GM12878 (cell line): ENCODE measurements at regions not wholly inside any gene's neighbourhood (a gene's known extent, or its start where the extent isn't known, plus 50 kb on each side); places are given as distances from the start of the nearest gene placed in this dataset.

ENCODE experiments used
- ATAC-seq: fragments of 200-7000 bp; cut with Tn5 transposase; 3 replicates; pipeline ENCODE4 v1.9.1; 2020; ENCODE audit warnings: mild to moderate bottlenecking, moderate library complexity
- BruUV-seq: library from RNA; stranded (reverse); fragments of 400-500 nt; replicated peaks from 2 replicates; lab custom pipeline; 2021; lab: Mats Ljungman, UMichigan
- CTCF ChIA-PET: fragments of 300-600 bp; sonication (Branson Sonifier 250); formaldehyde crosslinking; extraction: SDS; loops from one replicate; lab custom pipeline; 2021; ENCODE audit warnings: inconsistent platforms; lab: Yijun Ruan, JAX
- POLR2A ChIA-PET: fragments of 350-600 bp; formaldehyde crosslinking; extraction: SDS; loops from one replicate; lab custom pipeline; 2021; ENCODE audit warnings: inconsistent platforms; lab: Charles Lee
- RAD21 ChIA-PET: fragments of 300-600 bp; sonication (Branson Sonifier 250); formaldehyde crosslinking; loops from one replicate; lab custom pipeline; 2023; ENCODE audit warnings: antibody characterized with exemption; ENCODE audit not compliant: unreplicated experiment; lab: Charles Lee
- SMC1A ChIA-PET: fragments of 300-600 bp; sonication (Branson Sonifier 250); formaldehyde crosslinking; loops from one replicate; lab custom pipeline; 2023; ENCODE audit not compliant: unreplicated experiment, uncharacterized antibody; lab: Charles Lee
- DNase-seq: peaks from one replicate; pipeline ENCODE4 v3.0.0-alpha.2; 2011; ENCODE audit warnings: low read depth, low spot score
- FAIRE-seq: peaks from 3 replicates; lab custom pipeline; 2011; peaks lifted over from hg19 to GRCh38; lab: Jason Lieb, UNC
- H2AFZ ChIP-seq: 2 replicates; pipeline ENCODE4 v1.6.0; 2011; ENCODE audit warnings: low read depth, low read length, control low read depth; ENCODE audit not compliant: control insufficient read depth
- H3K27ac ChIP-seq: 2 replicates; pipeline ENCODE4 v1.5.1; 2011; ENCODE audit warnings: control low read depth; ENCODE audit not compliant: control insufficient read depth, insufficient read depth
- H3K27me3 ChIP-seq, 2 experiments: replicated peaks in 1 of 2; 2 replicates each; pipeline versions ENCODE4 v1.6.0 to v1.6.1; 2011; ENCODE audit warnings: low read length in 1 of 2; ENCODE audit not compliant: control insufficient read depth in 2 of 2, insufficient read depth in 2 of 2
- H3K36me3 ChIP-seq, 2 experiments: 2 replicates each; pipeline ENCODE4 v1.5.1; 2011; ENCODE audit warnings: low read length in 1 of 2; ENCODE audit not compliant: control insufficient read depth in 2 of 2, insufficient read depth in 2 of 2
- H3K4me1 ChIP-seq: 2 replicates; pipeline ENCODE4 v1.6.1; 2011; ENCODE audit warnings: mild to moderate bottlenecking, low read length, moderate library complexity, mixed read lengths; ENCODE audit not compliant: control insufficient read depth, insufficient read depth
- H3K4me2 ChIP-seq: 2 replicates; pipeline ENCODE4 v1.6.0; 2011; ENCODE audit warnings: control low read depth; ENCODE audit not compliant: control insufficient read depth, insufficient read depth
- H3K4me3 ChIP-seq: fragments of 200-600 bp; sonication (generic); 2 replicates; pipeline ENCODE4 v1.5.1; 2016
- H3K79me2 ChIP-seq: 2 replicates; pipeline ENCODE4 v1.6.0; 2011; ENCODE audit warnings: low read length; ENCODE audit not compliant: control insufficient read depth, insufficient read depth
- H3K9ac ChIP-seq: 2 replicates; pipeline ENCODE4 v1.8.0; 2011; ENCODE audit warnings: low read length, control low read depth, mixed read lengths; ENCODE audit not compliant: control insufficient read depth, insufficient read depth
- H3K9me3 ChIP-seq: replicated peaks from 3 replicates; pipeline ENCODE4 v1.5.1; 2011; ENCODE audit warnings: mild to moderate bottlenecking, low read length; ENCODE audit not compliant: control insufficient read depth, insufficient read depth
- H4K20me1 ChIP-seq: 2 replicates; pipeline ENCODE4 v1.6.0; 2011; ENCODE audit not compliant: control insufficient read depth, insufficient read depth
- ATF2 ChIP-seq: IDR thresholded peaks from 2 replicates; pipeline ENCODE4 v1.6.1; 2012; ENCODE audit warnings: low read length, inconsistent platforms
- ATF3 ChIP-seq: IDR thresholded peaks from 2 replicates; pipeline ENCODE4 v1.6.1; 2011; ENCODE audit warnings: low read depth, mild to moderate bottlenecking, low read length, moderate library complexity, borderline replicate concordance; ENCODE audit errors: extremely low read depth
- BHLHE40 ChIP-seq, 2 experiments: fragments of 450-650 bp in 1 of 2; IDR thresholded peaks; 2 replicates each; pipeline ENCODE4 v1.6.1; 2011 to 2017; ENCODE audit warnings: low read depth in 2 of 2, borderline replicate concordance in 1 of 2, improper control_type of control experiment in 1 of 2, low read length in 1 of 2, mild to moderate bottlenecking in 1 of 2
- E2F4 ChIP-seq: IDR thresholded peaks from 2 replicates; pipeline ENCODE4 v1.6.1; 2012; ENCODE audit warnings: low read depth, low read length, improper control_type of control experiment
- FOXK2 ChIP-seq: fragments of 450-650 bp; IDR thresholded peaks from 2 replicates; pipeline ENCODE4 v1.6.1; 2017; ENCODE audit warnings: mild to moderate bottlenecking, moderate library complexity
- KAT2A ChIP-seq: conservative IDR thresholded peaks from 2 replicates; pipeline ENCODE4 v1.6.1; 2011; ENCODE audit warnings: low read depth, low read length; ENCODE audit not compliant: control insufficient read depth
- MAX ChIP-seq: IDR thresholded peaks from 2 replicates; pipeline ENCODE4 v1.6.1; 2012; ENCODE audit warnings: low read depth, low read length, improper control_type of control experiment
- POLR2A ChIP-seq: IDR thresholded peaks from 2 replicates; pipeline ENCODE4 v1.6.1; 2011; ENCODE audit warnings: low read depth, mild to moderate bottlenecking, low read length
- POLR2AphosphoS2 ChIP-seq: IDR thresholded peaks from 2 replicates; pipeline ENCODE4 v1.6.1; 2011; ENCODE audit warnings: low read depth, mild to moderate bottlenecking, low read length, improper control_type of control experiment, moderate library complexity
- POLR2AphosphoS5 ChIP-seq: IDR thresholded peaks from 2 replicates; pipeline ENCODE4 v1.6.1; 2011; ENCODE audit warnings: mild to moderate bottlenecking, low read length, inconsistent platforms
- RAD51 ChIP-seq: fragments of 450-650 bp; IDR thresholded peaks from 2 replicates; pipeline ENCODE4 v1.6.1; 2016; ENCODE audit warnings: moderate library complexity, mild to moderate bottlenecking, inconsistent platforms
- SKIL ChIP-seq: fragments of 450-650 bp; IDR thresholded peaks from 2 replicates; pipeline ENCODE4 v1.6.1; 2017; ENCODE audit warnings: mild to moderate bottlenecking, low read depth, inconsistent platforms; ENCODE audit not compliant: poor library complexity, severe bottlenecking
- ZBTB40 ChIP-seq: fragments of 450-650 bp; IDR thresholded peaks from 2 replicates; pipeline ENCODE4 v1.6.1; 2016; ENCODE audit warnings: mild to moderate bottlenecking, moderate library complexity, borderline replicate concordance
- ZZZ3 ChIP-seq: IDR thresholded peaks from 2 replicates; pipeline ENCODE4 v1.6.1; 2011; ENCODE audit warnings: low read depth; ENCODE audit not compliant: control insufficient read depth, insufficient read length
- WGBS: methylation state at CpG from one replicate; pipeline ENCODE4 v1.1.6; 2016; ENCODE audit warnings: low lambda C conversion rate; ENCODE audit not compliant: insufficient replicate concordance, insufficient coverage; ENCODE audit errors: missing lambda C conversion rate; 5-methylcytosine and 5-hydroxymethylcytosine counted together
- in situ Hi-C: fragments of 300-500 bp; cut with MboI; formaldehyde crosslinking; loops from 9 replicates; pipeline ENCODE4 v1.14.3; 2018; ENCODE audit warnings: mixed read lengths
- intact Hi-C: fragments of 100-400 bp; cut with micrococcal nuclease; formaldehyde crosslinking; loops from one replicate; pipeline ENCODE4 v1.14.2; 2022; ENCODE audit not compliant: unreplicated experiment

- Histone ChIP-seq H3K36me3 (no peaks in the 10 kb centered on the region), H3K79me2 (no peaks in the 10 kb centered on the region), H3K9me3 (no peaks in the 10 kb centered on the region), H3K4me1 (no peaks in the 10 kb centered on the region), H3K4me2 (no peak overlapping the region), H2AFZ (no peak overlapping the region), H3K9ac (no peak overlapping the region), H3K27ac (no peak overlapping the region), H3K4me3 (no peak overlapping the region), H4K20me1 (no peaks in the 10 kb centered on the region), H3K27me3 (no peaks in the 10 kb centered on the region)
- in situ Hi-C loops (no loop called here), intact Hi-C loops (no loop called here)
- DNase-seq: no peak
- ChIA-PET SMC1A (no interaction called here), POLR2A (no interaction called here), CTCF (no interaction called here), RAD21 (no interaction called here)
- WGBS: 100% methylated on average over 1 of the region's 1 CpG
- ATAC-seq: no peak
- FAIRE-seq: no peak
- TSS peak; percentile 41 for BruUV-seq
- TF ChIP-seq ZBTB40: no peak
- TF ChIP-seq ATF2: no peak
- TF ChIP-seq ZZZ3: no peak
- TF ChIP-seq RAD51: no peak
- no peak for TF ChIP-seq POLR2AphosphoS2
- no peak for TF ChIP-seq MAX
- TF ChIP-seq SKIL: no peak
- no peak for TF ChIP-seq E2F4
- no peak for TF ChIP-seq POLR2A
- no peak for TF ChIP-seq KAT2A
- TF ChIP-seq FOXK2: no peak
- no peak for TF ChIP-seq POLR2AphosphoS5
- no peak for TF ChIP-seq BHLHE40 (IDR thresholded peaks at IDR 0.05; ENCODE audit: borderline replicate concordance in 1 of 2, low read depth in 2 of 2, low read length in 1 of 2)
- no peak for TF ChIP-seq ATF3
These were observed 172.3 kb downstream of the KATNIP start for GRCh38 chr16:27722207-27722606.
